H1 (cell line): ENCODE measurements at regions not wholly inside any gene's neighbourhood (a gene's known extent, or its start where the extent isn't known, plus 50 kb on each side); places are given as distances from the start of the nearest gene placed in this dataset.
"Not testable (repeated sequence)": the region's sequence is repeated elsewhere in the genome, so short reads cannot be mapped to it uniquely, and the experiment has no call there.

ENCODE experiments used
- CTCF ChIA-PET: fragments of 300-600 bp; sonication (Branson Sonifier 250); formaldehyde crosslinking; loops from one replicate; lab custom pipeline; 2021; ENCODE audit not compliant: partially characterized antibody; lab: Charles Lee
- POLR2A ChIA-PET: fragments of 300-600 bp; sonication (Branson Sonifier 250); formaldehyde crosslinking; loops from one replicate; lab custom pipeline; 2021; ENCODE audit warnings: inconsistent platforms; ENCODE audit not compliant: partially characterized antibody; lab: Charles Lee
- DNase-seq, 2 experiments: peaks; one replicate each; pipeline versions ENCODE4 v3.0.0 to v3.0.0-alpha.2; 2010 to 2022; ENCODE audit warnings: low spot score in 2 of 2, low read depth in 1 of 2, mixed read lengths in 1 of 2
- FAIRE-seq: peaks from 2 replicates; lab custom pipeline; 2011; peaks lifted over from hg19 to GRCh38; lab: Jason Lieb, UNC
- H2AFZ ChIP-seq: 2 replicates; pipeline ENCODE4 v1.8.1; 2012; ENCODE audit warnings: low read length, inconsistent platforms
- H2AK5ac ChIP-seq: 2 replicates; pipeline ENCODE4 v1.6.1; 2013; ENCODE audit warnings: low read depth, low read length
- H2BK120ac ChIP-seq: replicated peaks from 2 replicates; pipeline ENCODE3; 2013; ENCODE audit warnings: low read depth, low read length, inconsistent platforms
- H2BK12ac ChIP-seq: 2 replicates; pipeline ENCODE4 v1.6.1; 2013; ENCODE audit warnings: low read depth, low read length
- H2BK15ac ChIP-seq: 2 replicates; pipeline ENCODE4 v1.6.1; 2013; ENCODE audit warnings: low read length
- H2BK20ac ChIP-seq: 2 replicates; pipeline ENCODE4 v1.6.1; 2013; ENCODE audit warnings: low read length
- H2BK5ac ChIP-seq: 2 replicates; pipeline ENCODE4 v1.6.1; 2013; ENCODE audit warnings: low read depth, low read length
- H3K14ac ChIP-seq: 2 replicates; pipeline ENCODE4 v1.6.1; 2013; ENCODE audit warnings: inconsistent platforms; ENCODE audit not compliant: insufficient read length
- H3K18ac ChIP-seq: 2 replicates; pipeline ENCODE4 v1.6.1; 2013; ENCODE audit warnings: low read length; ENCODE audit errors: extremely low read depth
- H3K23ac ChIP-seq: 2 replicates; pipeline ENCODE4 v1.6.1; 2013; ENCODE audit warnings: inconsistent platforms; ENCODE audit not compliant: insufficient read length
- H3K23me2 ChIP-seq: 2 replicates; pipeline ENCODE4 v1.6.1; 2013; ENCODE audit warnings: low read depth, low read length
- H3K27ac ChIP-seq: 2 replicates; pipeline ENCODE4 v1.6.1; 2011; ENCODE audit warnings: low read depth, low read length, inconsistent platforms
- H3K27me3 ChIP-seq, 4 experiments: replicated peaks in 1 of 4; 1 replicate in 1 of 4; 2 replicates in 3 of 4; pipeline versions ENCODE4 v1.6.1 to v1.8.1; 2011 to 2013; ENCODE audit warnings: low read length in 3 of 4, mild to moderate bottlenecking in 3 of 4, inconsistent platforms in 2 of 4, mixed read lengths in 2 of 4, moderate library complexity in 1 of 4; ENCODE audit not compliant: control insufficient read depth in 3 of 4, insufficient read depth in 3 of 4; ENCODE audit errors: extremely low read depth in 1 of 4
- H3K36me3 ChIP-seq, 4 experiments: 2 replicates each; pipeline versions ENCODE4 v1.6.1 to v1.8.1; 2011 to 2013; ENCODE audit warnings: mild to moderate bottlenecking in 4 of 4, low read length in 3 of 4, moderate library complexity in 2 of 4, control low read depth in 1 of 4, inconsistent platforms in 1 of 4; ENCODE audit not compliant: insufficient read depth in 4 of 4, control insufficient read depth in 2 of 4
- H3K4ac ChIP-seq: replicated peaks from 2 replicates; pipeline ENCODE3; 2013; ENCODE audit warnings: low read length, low read depth, mixed read lengths, inconsistent platforms; ENCODE audit not compliant: insufficient read length
- H3K4me1 ChIP-seq, 4 experiments: replicated peaks in 1 of 4; 1 replicate in 1 of 4; 2 replicates in 3 of 4; pipeline versions ENCODE4 v1.6.1 to v1.8.1; 2011 to 2013; ENCODE audit warnings: low read length in 3 of 4, inconsistent platforms in 2 of 4, mixed read lengths in 1 of 4; ENCODE audit not compliant: insufficient read depth in 4 of 4, control insufficient read depth in 3 of 4
- H3K4me2 ChIP-seq, 2 experiments: 2 replicates each; pipeline versions ENCODE4 v1.6.1 to v1.8.1; 2011 to 2013; ENCODE audit warnings: low read depth in 2 of 2, low read length in 2 of 2, control low read depth in 1 of 2, inconsistent platforms in 1 of 2, mild to moderate bottlenecking in 1 of 2; ENCODE audit not compliant: insufficient read depth in 1 of 2
- H3K4me3 ChIP-seq, 4 experiments: fragments of 200-600, 300-600 bp in 1 of 4; sonication (generic), shearing (Covaris generic), sonication (Bioruptor Twin) in 1 of 4; 2 replicates each; pipeline versions ENCODE4 v1.5.1 to v1.8.1; 2011 to 2016; ENCODE audit warnings: low read length in 4 of 4, low read depth in 3 of 4, control low read depth in 2 of 4, inconsistent platforms in 2 of 4, mild to moderate bottlenecking in 2 of 4, mixed read lengths in 1 of 4, moderate library complexity in 1 of 4; ENCODE audit not compliant: insufficient read depth in 2 of 4; ENCODE audit errors: extremely low read depth in 1 of 4
- H3K56ac ChIP-seq: replicated peaks from 2 replicates; pipeline ENCODE3; 2013; ENCODE audit warnings: low read depth, mild to moderate bottlenecking, mixed read lengths, low read length, inconsistent platforms; ENCODE audit not compliant: insufficient read length
- H3K79me1 ChIP-seq: 2 replicates; pipeline ENCODE4 v1.6.1; 2013; ENCODE audit warnings: low read depth, low read length, control low read depth
- H3K79me2 ChIP-seq, 2 experiments: 2 replicates each; pipeline versions ENCODE4 v1.6.1 to v1.8.1; 2012 to 2013; ENCODE audit warnings: low read length in 2 of 2, mild to moderate bottlenecking in 2 of 2, inconsistent platforms in 1 of 2; ENCODE audit not compliant: insufficient read depth in 2 of 2, control insufficient read depth in 1 of 2
- H3K9ac ChIP-seq, 4 experiments: replicated peaks in 1 of 4; 1 replicate in 1 of 4; 2 replicates in 3 of 4; pipeline versions ENCODE4 v1.6.1 to v1.8.1; 2011 to 2013; ENCODE audit warnings: low read depth in 3 of 4, low read length in 3 of 4, control low read depth in 2 of 4, mild to moderate bottlenecking in 2 of 4, moderate library complexity in 2 of 4, inconsistent platforms in 1 of 4; ENCODE audit errors: extremely low read depth in 1 of 4
- H3K9me3 ChIP-seq, 2 experiments: 2 replicates each; pipeline versions ENCODE4 v1.6.1 to v1.8.1; 2012 to 2013; ENCODE audit warnings: mild to moderate bottlenecking in 2 of 2, moderate library complexity in 2 of 2, control low read depth in 1 of 2, inconsistent platforms in 1 of 2, low read depth in 1 of 2, low read length in 1 of 2, mixed read lengths in 1 of 2; ENCODE audit not compliant: insufficient read depth in 2 of 2
- H4K20me1 ChIP-seq, 2 experiments: replicated peaks in 1 of 2; 2 replicates each; pipeline versions ENCODE3 to v1.8.1; 2011 to 2013; ENCODE audit warnings: inconsistent platforms in 2 of 2, low read length in 2 of 2, mild to moderate bottlenecking in 1 of 2; ENCODE audit not compliant: insufficient read depth in 2 of 2, control insufficient read depth in 1 of 2
- H4K5ac ChIP-seq: 2 replicates; pipeline ENCODE4 v1.6.1; 2013; ENCODE audit warnings: low read length, low read depth, mixed read lengths, inconsistent platforms; ENCODE audit not compliant: insufficient read length
- H4K8ac ChIP-seq: 2 replicates; pipeline ENCODE4 v1.8.0; 2013; ENCODE audit warnings: mild to moderate bottlenecking, moderate library complexity, low read length, inconsistent platforms; ENCODE audit not compliant: insufficient read depth; ENCODE audit errors: extremely low read depth
- H4K91ac ChIP-seq: replicated peaks from 2 replicates; pipeline ENCODE3; 2013; ENCODE audit warnings: low read length, mixed read lengths, inconsistent platforms; ENCODE audit not compliant: insufficient read length
- WGBS, 2 experiments: shearing (Covaris generic) in 1 of 2; methylation state at CpG; one replicate each; pipeline versions ENCODE4 v1.1.6 to v1.1.7; 2013 to 2015; ENCODE audit warnings: low lambda C conversion rate in 2 of 2, mixed read lengths in 2 of 2, inconsistent platforms in 1 of 2, low coverage in 1 of 2, missing lambda C conversion rate in 1 of 2; ENCODE audit not compliant: insufficient replicate concordance in 2 of 2, insufficient coverage in 1 of 2, insufficient read length in 1 of 2; ENCODE audit errors: extremely low coverage in 1 of 2, missing lambda C conversion rate in 1 of 2; 5-methylcytosine and 5-hydroxymethylcytosine counted together

DNA sequence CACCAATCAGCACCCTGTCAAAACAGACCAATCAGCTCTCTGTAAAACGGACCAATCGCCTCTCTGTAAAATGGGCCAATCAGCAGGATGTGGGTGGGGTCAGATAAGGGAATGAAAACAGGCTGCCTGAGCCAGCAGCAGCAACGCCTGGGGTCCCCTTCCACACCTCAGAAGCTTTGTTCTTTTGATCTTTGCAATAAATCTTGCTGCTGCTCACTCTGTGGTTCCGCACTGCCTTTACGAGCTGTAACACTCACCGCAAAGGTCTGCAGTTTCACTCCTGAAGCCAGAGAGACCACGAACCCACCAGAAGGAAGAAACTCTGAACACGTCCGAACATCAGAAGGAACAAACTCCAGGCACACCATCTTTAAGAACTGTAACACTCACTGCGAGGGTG lies 251.4 kb downstream of the ZIC4 start:
- H3K56ac ChIP-seq, H3K9ac ChIP-seq, H2AK5ac ChIP-seq, H4K91ac ChIP-seq, H4K5ac ChIP-seq, H3K23ac ChIP-seq, H3K4me2 ChIP-seq, H2BK5ac ChIP-seq, H3K79me1 ChIP-seq, H3K79me2 ChIP-seq, H3K23me2 ChIP-seq, H2BK15ac ChIP-seq, H3K14ac ChIP-seq, H3K36me3 ChIP-seq, POLR2A ChIA-PET, H2BK20ac ChIP-seq, H3K4me1 ChIP-seq, H3K27me3 ChIP-seq, H2AFZ ChIP-seq, H2BK12ac ChIP-seq, H2BK120ac ChIP-seq, FAIRE-seq, H4K20me1 ChIP-seq, H3K4ac ChIP-seq, H3K4me3 ChIP-seq, H3K27ac ChIP-seq, DNase-seq, H4K8ac ChIP-seq, H3K18ac ChIP-seq: not testable (repeated sequence)
- peaks cover 6 to 12% of the 10 kb centered on the region in 2 experiments; a peak in 3 of 4 replicates for H3K9me3 ChIP-seq
- WGBS, 2 experiments = 90% methylated on average over 7 of the region's 10 CpGs; no CpG with 5 or more reads in 1 of the 2 experiments
- CTCF ChIA-PET = interaction anchor here (0.8 to 1.4 kb wide), 3 partner anchors 13 to 37 kb away, joined by 3 read pairs; no protein-coding TSS in a partner anchor
